Mucosa of stomach (tissue), 1 donor: ENCODE measurements at regions not wholly inside any gene's neighbourhood (a gene's known extent, or its start where the extent isn't known, plus 50 kb on each side); places are given as distances from the start of the nearest gene placed in this dataset.

Experiments used
- H3K27me3 ChIP-seq: one replicate; pipeline ENCODE4 v1.7.0; 2013; ENCODE audit warnings: mild to moderate bottlenecking, low read length; ENCODE audit not compliant: control insufficient read depth, insufficient read depth
- H3K36me3 ChIP-seq: one replicate; pipeline ENCODE4 v1.7.0; 2013; ENCODE audit warnings: low read length; ENCODE audit not compliant: control insufficient read depth, insufficient read depth
- H3K4me1 ChIP-seq: one replicate; pipeline ENCODE4 v1.7.0; 2013; ENCODE audit warnings: mild to moderate bottlenecking, low read length; ENCODE audit not compliant: control insufficient read depth, insufficient read depth
- H3K4me3 ChIP-seq: one replicate; pipeline ENCODE4 v1.7.0; 2013; ENCODE audit warnings: low read length
- H3K9ac ChIP-seq: one replicate; pipeline ENCODE4 v1.7.0; 2013; ENCODE audit warnings: mild to moderate bottlenecking, low read length, moderate library complexity
- H3K9me3 ChIP-seq: one replicate; pipeline ENCODE4 v1.7.0; 2013; ENCODE audit warnings: mild to moderate bottlenecking, low read length, moderate library complexity; ENCODE audit not compliant: control insufficient read depth
- donor health status: Pancreatic carcinoma.

- Histone ChIP-seq H3K9ac (no peak overlapping the region), H3K27me3 (no peaks in the 10 kb centered on the region), H3K4me1 (no peaks in the 10 kb centered on the region), H3K4me3 (no peak overlapping the region), H3K9me3 (no peaks in the 10 kb centered on the region), H3K36me3 (no peaks in the 10 kb centered on the region)
Measured at GRCh38 chr7:136259074-136259473, 281.9 kb upstream of the MTPN start.

- H3K4me3 ChIP-seq: no peak overlapping the region
Measured at GRCh38 chr7:136256491-136256890, 279.3 kb upstream of the MTPN start.

DNA sequence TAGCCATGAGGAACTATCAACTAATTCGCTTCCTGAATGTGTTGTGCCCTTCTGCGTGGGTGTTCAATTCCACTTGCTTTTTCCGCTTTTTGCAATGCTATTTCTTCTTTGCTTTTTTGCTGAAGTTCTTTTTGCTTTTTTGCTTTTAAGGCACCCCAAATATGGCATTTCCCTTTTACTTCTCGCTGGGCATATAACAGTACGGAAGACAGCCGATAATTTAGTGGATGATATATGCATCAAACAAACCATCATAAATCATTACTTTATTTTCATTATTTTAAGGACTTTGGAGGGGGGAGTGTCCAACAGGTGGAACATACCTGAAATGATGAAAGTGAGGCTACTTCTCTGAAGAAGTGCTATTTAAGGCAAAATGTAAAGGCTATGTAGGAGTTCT is 277.0 kb upstream of the MTPN start:
- Histone ChIP-seq H3K4me3 (no peak overlapping the region), H3K4me1 (no peaks in the 10 kb centered on the region), H3K27me3 (no peaks in the 10 kb centered on the region), H3K9me3 (no peaks in the 10 kb centered on the region), H3K36me3 (no peaks in the 10 kb centered on the region), H3K9ac (no peak overlapping the region)

More at GRCh38 chr7:136256491-136256890, 279.3 kb upstream of the MTPN start:
- no peaks in the 10 kb centered on the region for H3K9me3 ChIP-seq
- no peaks in the 10 kb centered on the region for H3K4me1 ChIP-seq
- H3K27me3 ChIP-seq: no peaks in the 10 kb centered on the region
- H3K9ac ChIP-seq: no peak overlapping the region
- H3K36me3 ChIP-seq: no peaks in the 10 kb centered on the region

DNA sequence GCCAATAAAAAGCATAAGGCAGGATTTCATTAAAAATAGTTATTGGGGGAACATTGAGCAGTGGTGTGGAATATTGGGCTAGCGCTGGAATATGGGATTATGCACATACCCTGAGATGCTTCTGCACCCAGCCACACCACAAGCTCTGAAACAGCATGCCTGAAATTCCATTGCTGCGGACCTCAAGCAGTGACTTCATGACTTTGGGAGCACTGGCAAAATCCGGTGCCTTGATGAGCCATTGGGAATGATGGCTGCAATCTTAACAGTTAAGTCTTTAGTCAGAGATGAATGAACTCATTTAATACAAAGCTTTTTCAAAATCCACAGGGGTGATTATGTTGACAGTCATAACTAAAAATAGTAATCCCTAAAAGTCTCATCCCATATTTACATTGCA is 274.7 kb upstream of the MTPN start:
- no peak overlapping the region for H3K4me3 ChIP-seq
- no peaks in the 10 kb centered on the region for H3K27me3 ChIP-seq
- no peaks in the 10 kb centered on the region for H3K36me3 ChIP-seq
- no peaks in the 10 kb centered on the region for H3K4me1 ChIP-seq
- H3K9ac ChIP-seq: no peak overlapping the region
- no peaks in the 10 kb centered on the region for H3K9me3 ChIP-seq

DNA sequence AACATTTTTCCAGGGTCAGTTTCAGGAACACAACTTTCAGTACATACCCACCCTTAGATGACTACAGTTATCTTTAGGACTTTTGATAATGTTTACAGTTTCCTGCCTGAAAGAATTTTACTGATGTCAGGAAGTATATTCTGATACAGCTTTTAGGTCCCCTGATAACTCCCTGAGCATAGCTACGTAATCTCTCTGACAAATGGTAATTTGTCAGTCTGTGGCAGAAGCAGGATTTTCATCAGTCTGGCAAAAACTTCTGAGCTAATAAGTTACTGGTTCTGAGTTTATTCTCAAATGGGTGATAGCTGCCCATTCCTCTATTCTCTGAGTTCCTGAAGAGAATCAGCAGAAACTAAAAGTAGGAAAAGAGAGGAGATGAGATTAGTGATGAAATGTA is 270.1 kb upstream of the MTPN start:
- Histone ChIP-seq H3K27me3 (no peaks in the 10 kb centered on the region), H3K9me3 (no peaks in the 10 kb centered on the region), H3K9ac (no peak overlapping the region), H3K4me3 (no peak overlapping the region), H3K36me3 (no peaks in the 10 kb centered on the region), H3K4me1 (no peaks in the 10 kb centered on the region)

DNA sequence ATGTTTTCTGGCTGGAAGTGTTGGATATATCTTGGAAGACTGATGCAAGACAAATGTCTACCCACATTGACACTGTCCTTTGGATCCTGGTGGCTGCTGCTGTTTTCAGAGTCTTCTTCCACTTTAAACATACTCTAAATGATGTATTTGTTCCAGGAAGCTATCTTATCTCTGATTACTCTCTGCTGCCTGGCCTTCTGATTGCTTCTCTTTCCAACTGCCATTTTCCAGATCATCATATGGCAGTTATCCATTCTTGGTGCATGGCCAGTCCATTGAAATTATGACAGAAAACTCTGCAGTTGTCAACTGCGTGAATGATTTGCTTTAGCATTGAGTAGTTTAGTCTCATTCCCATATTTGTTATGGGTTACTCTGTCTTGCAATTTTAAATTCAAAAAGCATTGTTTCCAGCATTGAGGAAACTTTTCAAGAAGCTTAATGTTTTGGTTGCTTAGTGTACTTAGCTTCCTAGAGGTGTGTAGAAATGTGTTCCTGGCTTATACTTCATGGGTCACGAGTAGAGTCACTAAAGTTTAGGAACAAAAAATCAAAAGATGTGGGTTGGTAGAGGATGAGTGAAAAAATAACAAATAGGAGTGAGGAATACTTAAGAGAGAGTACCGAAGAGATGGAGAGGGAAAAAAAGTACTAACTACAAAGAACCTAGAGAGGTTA is 268.3 kb upstream of the MTPN start:
- Histone ChIP-seq H3K9me3 (no peaks in the 10 kb centered on the region), H3K36me3 (no peaks in the 10 kb centered on the region), H3K4me3 (no peak overlapping the region), H3K9ac (no peak overlapping the region), H3K4me1 (no peaks in the 10 kb centered on the region), H3K27me3 (no peaks in the 10 kb centered on the region)

DNA sequence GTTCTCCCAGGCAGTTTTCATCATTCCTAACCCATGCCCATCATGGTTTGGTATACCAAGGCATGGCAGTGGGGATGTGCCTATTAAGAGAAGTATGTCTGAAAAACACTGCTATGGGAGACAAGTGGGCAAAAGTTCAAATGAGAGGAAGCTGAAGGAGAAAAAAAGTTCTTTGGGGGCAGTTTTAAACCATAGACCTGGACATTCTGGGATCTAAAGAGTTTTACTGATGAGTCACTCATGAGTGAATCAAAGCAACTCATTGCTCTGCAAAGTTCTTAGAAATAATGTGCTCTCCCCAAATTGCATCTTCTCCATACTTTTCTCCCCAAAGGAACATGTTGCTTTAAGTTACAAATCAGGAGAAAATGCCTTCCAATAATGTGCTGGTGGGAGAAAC is 256.9 kb upstream of the MTPN start:
- no peak overlapping the region for H3K9ac ChIP-seq
- H3K36me3 ChIP-seq: no peaks in the 10 kb centered on the region
- no peaks in the 10 kb centered on the region for H3K9me3 ChIP-seq
- H3K4me1 ChIP-seq: no peaks in the 10 kb centered on the region
- no peak overlapping the region for H3K4me3 ChIP-seq
- H3K27me3 ChIP-seq: no peaks in the 10 kb centered on the region

- Histone ChIP-seq H3K27me3 (no peaks in the 10 kb centered on the region), H3K9ac (no peak overlapping the region), H3K4me3 (no peak overlapping the region), H3K36me3 (no peaks in the 10 kb centered on the region), H3K4me1 (no peaks in the 10 kb centered on the region), H3K9me3 (no peaks in the 10 kb centered on the region)
Measured at GRCh38 chr7:136230210-136230609, 253.1 kb upstream of the MTPN start.

DNA sequence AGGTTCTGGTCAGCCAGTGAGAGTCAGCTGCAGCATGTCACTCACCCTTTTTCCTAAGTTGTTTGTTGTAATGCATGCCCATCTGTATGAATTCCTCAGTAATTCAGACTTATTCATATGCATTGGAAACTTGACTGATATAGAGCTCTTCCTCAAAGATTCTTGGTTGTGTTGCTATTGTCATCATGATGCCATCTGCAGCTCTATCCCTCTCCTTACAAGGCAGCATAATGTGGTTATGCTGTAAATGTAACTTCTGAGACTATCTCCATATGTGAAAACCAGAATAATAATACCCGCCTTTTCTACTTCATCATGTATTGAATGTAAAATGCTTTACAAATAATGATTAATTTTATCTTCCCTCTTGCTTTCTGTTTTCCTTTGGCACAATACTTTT is 252.6 kb upstream of the MTPN start:
- Histone ChIP-seq H3K4me3 (no peak overlapping the region), H3K27me3 (no peaks in the 10 kb centered on the region), H3K4me1 (no peaks in the 10 kb centered on the region), H3K36me3 (no peaks in the 10 kb centered on the region), H3K9me3 (no peaks in the 10 kb centered on the region), H3K9ac (no peak overlapping the region)

- Histone ChIP-seq H3K36me3 (no peaks in the 10 kb centered on the region), H3K9me3 (no peaks in the 10 kb centered on the region), H3K9ac (no peak overlapping the region), H3K4me1 (no peaks in the 10 kb centered on the region), H3K27me3 (no peaks in the 10 kb centered on the region), H3K4me3 (no peak overlapping the region)
Measured at GRCh38 chr7:136228171-136228570, 251.0 kb upstream of the MTPN start.

DNA sequence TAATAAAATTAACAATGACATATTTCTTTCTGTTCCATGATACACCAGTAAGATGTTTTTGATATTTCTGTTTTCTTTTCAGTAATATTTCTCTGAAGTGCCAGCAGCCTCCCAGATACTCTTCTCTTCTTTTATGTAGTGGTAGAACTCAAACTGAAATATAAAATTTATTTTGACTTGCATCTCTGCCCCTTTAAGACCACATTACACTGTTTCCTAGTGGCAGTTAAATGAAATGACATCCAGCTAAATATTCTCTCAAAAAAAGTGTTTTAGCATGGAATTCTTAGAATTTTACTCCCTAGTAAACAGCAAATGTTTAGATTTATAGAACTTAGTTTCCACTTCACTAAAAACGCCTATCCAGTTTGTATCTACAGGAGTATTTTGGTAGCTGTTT is 237.2 kb upstream of the MTPN start:
- Histone ChIP-seq H3K4me3 (no peak overlapping the region), H3K9ac (no peak overlapping the region), H3K27me3 (no peaks in the 10 kb centered on the region), H3K36me3 (no peaks in the 10 kb centered on the region), H3K4me1 (no peaks in the 10 kb centered on the region), H3K9me3 (no peaks in the 10 kb centered on the region)

DNA sequence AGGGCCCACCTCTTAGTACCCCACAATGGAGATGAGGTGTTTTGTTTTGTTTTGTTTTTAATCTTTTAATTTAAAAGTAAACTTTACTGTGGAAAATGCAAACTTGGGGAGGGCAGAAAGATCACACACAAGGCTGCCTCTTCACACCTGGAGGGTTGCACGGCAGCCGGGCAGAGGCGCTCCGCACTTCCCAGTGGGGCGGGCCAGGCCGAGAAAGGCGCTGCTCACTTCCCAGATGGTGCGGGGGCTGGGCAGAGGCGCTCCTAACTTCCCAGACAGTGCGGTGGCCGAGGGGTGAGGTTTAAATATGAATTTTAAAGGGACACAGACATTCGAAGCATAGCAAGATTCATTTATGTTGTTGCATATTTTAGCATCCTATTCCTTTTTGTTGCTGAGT is 235.9 kb upstream of the MTPN start:
- H3K9me3 ChIP-seq: no peaks in the 10 kb centered on the region
- H3K4me3 ChIP-seq: no peak overlapping the region
- no peaks in the 10 kb centered on the region for H3K4me1 ChIP-seq
- H3K9ac ChIP-seq: no peak overlapping the region
- no peaks in the 10 kb centered on the region for H3K36me3 ChIP-seq
- H3K27me3 ChIP-seq: no peaks in the 10 kb centered on the region

- Histone ChIP-seq H3K9me3 (no peaks in the 10 kb centered on the region), H3K4me1 (no peaks in the 10 kb centered on the region), H3K27me3 (no peaks in the 10 kb centered on the region), H3K4me3 (no peak overlapping the region), H3K36me3 (no peaks in the 10 kb centered on the region), H3K9ac (no peak overlapping the region)
Measured at GRCh38 chr7:136210664-136211063, 233.5 kb upstream of the MTPN start.
